Mucosa of descending colon (tissue), 3 donors: ENCODE measurements at regions not wholly inside any gene's neighbourhood (a gene's known extent, or its start where the extent isn't known, plus 50 kb on each side); places are given as distances from the start of the nearest gene placed in this dataset.

ENCODE experiments used
- ATAC-seq: fragments of 200-7000 bp; cut with Tn5 transposase; one replicate; pipeline ENCODE4 v1.9.1; 2020; ENCODE audit warnings: mild to moderate bottlenecking, moderate library complexity
- DNase-seq, 3 donors: peaks; one replicate each; pipeline ENCODE4 v3.0.0-alpha.2; 2020
- H3K36me3 ChIP-seq: fragments of 200-600 bp; one replicate; pipeline ENCODE4 v1.8.0; 2021; ENCODE audit warnings: low read depth, mild to moderate bottlenecking
- H3K4me1 ChIP-seq: fragments of 200-600 bp; one replicate; pipeline ENCODE4 v1.8.0; 2021; ENCODE audit warnings: low read depth, mild to moderate bottlenecking
- H3K4me3 ChIP-seq: fragments of 200-600 bp; one replicate; pipeline ENCODE4 v1.8.0; 2021; ENCODE audit warnings: mild to moderate bottlenecking
- H3K9me3 ChIP-seq: fragments of 200-600 bp; one replicate; pipeline ENCODE4 v1.8.0; 2021; ENCODE audit warnings: mild to moderate bottlenecking
- intact Hi-C, 2 donors: fragments of 100-400 bp; cut with DNase I in 1 of 2; cut with micrococcal nuclease in 1 of 2; formaldehyde crosslinking; loops; one replicate each; pipeline versions ENCODE4 v1.11.0 to v1.11.1; 2022; cut with DNase I, micrococcal nuclease
- TF ChIP-seq, protein P1 (sequence below): fragments of 200-600 bp; IDR thresholded peaks from one replicate; pipeline ENCODE4 v1.8.0; 2022; ENCODE audit warnings: antibody characterized with exemption, mild to moderate bottlenecking
- donor health status: DM: no; HTN: no; CAD: no; lungs with moderate emphysema.
- donor health status: DM: no; HTN: no; CAD: no.
- donor health status: DM: no; HTN: yes; CAD: no.

DNA sequence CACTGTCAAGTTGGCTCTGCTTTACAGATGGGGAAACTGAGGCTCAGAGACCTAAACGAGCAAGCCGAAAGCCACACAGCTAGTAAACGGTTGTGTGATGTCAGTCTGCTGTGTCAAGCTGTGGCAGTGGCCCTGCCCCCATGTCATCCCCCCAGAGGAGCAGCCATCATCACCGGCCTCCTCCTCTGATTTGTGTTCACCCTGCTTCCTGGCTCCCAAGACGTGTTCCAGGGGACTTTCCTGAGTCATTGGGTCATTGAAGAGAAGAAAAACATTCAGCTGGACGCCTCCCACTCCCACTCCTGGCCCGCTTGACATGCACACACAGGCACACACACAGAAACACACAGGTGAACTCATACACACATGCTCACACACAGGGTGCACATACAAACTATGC is 54.0 kb upstream of the CIBAR2 start:
- intact Hi-C loops = no loop called here
- TF ChIP-seq, protein P1, sequence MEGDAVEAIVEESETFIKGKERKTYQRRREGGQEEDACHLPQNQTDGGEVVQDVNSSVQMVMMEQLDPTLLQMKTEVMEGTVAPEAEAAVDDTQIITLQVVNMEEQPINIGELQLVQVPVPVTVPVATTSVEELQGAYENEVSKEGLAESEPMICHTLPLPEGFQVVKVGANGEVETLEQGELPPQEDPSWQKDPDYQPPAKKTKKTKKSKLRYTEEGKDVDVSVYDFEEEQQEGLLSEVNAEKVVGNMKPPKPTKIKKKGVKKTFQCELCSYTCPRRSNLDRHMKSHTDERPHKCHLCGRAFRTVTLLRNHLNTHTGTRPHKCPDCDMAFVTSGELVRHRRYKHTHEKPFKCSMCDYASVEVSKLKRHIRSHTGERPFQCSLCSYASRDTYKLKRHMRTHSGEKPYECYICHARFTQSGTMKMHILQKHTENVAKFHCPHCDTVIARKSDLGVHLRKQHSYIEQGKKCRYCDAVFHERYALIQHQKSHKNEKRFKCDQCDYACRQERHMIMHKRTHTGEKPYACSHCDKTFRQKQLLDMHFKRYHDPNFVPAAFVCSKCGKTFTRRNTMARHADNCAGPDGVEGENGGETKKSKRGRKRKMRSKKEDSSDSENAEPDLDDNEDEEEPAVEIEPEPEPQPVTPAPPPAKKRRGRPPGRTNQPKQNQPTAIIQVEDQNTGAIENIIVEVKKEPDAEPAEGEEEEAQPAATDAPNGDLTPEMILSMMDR = no peak
- H3K4me1 ChIP-seq = peaks cover 6% of the 10 kb centered on the region
- no peaks in the 10 kb centered on the region for H3K36me3 ChIP-seq
- ATAC-seq (no peak), DNase-seq (peak in 1 of 3 donors; percentile 13)
- no peaks in the 10 kb centered on the region for H3K9me3 ChIP-seq
- no peak overlapping the region for H3K4me3 ChIP-seq

DNA sequence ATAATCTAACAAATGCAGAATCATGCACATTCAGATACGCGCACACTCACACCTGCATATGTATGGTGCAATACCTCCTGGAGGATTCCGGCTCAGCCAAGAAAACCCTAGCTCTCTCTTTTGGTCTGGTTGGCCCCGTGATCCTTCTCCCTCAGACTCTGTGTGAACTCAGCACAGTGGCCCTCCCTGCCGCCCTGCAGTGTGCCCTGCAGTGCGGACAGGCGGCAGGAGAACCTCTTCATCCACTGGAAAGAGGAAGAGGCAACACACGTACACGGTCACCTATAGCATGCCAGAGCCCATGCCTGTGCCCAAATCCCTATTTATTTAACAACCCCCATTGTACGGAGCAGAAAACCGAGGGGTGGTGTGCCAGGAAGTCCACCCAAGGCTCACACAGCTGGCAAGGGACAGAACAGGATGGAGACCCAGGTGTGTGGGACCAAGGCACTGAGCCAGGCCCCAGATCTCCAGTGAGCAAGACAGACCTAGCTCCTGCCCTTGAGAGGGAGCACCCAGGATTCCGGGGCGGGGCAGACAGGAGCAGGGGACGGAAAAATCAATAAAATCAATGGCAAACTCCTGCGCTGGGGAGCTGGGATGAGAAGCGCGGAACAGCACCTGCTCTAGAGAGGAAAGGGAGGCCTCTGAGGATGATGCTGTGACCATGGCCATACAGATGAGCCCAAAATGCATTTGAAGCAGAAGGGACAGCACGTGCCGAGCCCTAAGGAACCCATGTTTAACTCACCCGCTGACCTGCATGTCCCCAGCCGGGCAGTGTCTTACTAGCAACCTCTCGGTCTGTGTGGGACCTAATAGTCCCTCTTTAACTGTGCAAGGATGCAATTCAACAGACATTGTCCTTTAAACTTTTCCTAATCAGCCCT is 54.7 kb upstream of the CIBAR2 start:
- no peak for ATAC-seq
- peak in 1 of 3 donors; percentile 31 for DNase-seq
- intact Hi-C loops = no loop called here
- no peaks in the 10 kb centered on the region for H3K36me3 ChIP-seq
- no peak overlapping the region for H3K4me3 ChIP-seq
- H3K4me1 ChIP-seq = peaks cover 6% of the 10 kb centered on the region
- no peaks in the 10 kb centered on the region for H3K9me3 ChIP-seq
- TF ChIP-seq, protein P1 = no peak

DNA sequence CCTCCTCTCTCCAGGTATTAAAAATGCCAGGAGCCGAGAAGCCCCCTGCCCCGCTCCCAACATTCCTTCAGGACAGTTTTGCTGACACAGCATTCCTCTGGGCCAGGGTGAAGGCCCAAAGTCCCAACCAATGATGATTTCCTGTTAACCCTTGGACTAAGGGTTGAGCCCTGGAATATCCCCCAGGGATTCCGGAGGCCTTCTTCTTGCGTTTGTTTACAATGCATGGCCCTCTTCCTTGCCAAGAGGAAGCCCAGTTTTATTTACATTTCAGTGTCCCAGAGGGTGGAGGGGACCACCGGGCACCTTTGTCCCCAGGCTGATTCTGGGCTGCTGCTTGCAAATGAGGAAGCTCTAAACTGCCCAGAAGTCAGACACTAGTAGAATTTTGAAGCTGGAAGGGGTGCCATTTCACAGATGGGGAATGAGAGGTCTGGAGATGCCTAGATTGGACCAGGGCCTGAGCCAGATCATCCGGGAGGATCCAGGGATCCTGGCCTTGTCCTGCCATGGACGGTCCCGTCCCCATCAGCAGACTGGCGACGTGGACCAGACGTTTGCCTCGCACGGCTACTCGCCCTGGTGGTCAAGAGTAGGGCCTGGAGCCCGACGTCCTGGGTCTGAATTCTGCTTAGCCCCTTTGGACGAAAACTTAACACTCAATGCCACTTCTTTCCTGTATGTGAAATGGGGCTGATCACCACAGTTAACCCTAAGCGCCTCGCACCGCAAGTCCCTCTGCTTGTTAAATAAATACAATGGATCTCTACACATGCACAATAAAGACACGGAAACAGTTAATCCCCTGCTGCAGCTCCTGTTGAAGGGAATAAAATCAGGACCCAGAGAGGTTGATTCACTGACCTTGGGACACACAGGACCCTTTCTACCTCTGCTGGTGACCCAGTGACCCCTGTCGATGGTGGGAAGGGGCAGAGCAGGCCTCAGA is 55.6 kb upstream of the CIBAR2 start:
- H3K4me3 ChIP-seq = no peak overlapping the region
- no peaks in the 10 kb centered on the region for H3K36me3 ChIP-seq
- no peaks in the 10 kb centered on the region for H3K9me3 ChIP-seq
- TF ChIP-seq, protein P1 = no peak
- DNase-seq (peak in 1 of 3 donors; percentile 46), ATAC-seq (peak; percentile 45)
- intact Hi-C loops = no loop called here
- peaks cover 6% of the 10 kb centered on the region for H3K4me1 ChIP-seq

DNA sequence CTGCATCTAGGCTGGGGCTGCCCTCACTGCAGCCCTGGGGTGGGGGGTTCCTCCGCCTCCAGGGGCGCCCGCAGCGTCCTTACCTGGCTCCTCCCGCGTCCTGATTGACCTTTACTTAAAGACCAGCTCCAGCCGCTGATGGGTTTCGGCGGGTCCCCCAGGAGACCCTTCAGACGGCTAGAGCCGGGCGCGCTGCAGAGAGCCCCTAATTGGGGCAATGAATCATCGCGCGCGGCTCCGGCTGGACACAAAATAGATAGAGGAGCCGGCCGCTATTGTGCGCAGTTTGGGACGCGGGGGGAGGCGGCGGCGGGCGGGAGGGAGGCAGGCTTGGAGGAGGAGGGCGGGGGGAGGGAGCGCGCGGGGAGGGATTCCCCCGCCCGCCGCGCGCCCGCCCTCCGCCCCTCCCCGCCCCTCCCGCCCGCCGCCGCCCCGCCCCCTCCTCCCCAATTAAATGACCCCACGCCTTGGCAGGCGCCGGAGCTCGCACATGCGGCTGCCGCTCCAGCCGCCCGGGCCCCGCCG is 56.5 kb upstream of the CIBAR2 start:
- peak; percentile 45 to 59 (median 58) for DNase-seq
- ATAC-seq = no peak
- H3K9me3 ChIP-seq = no peaks in the 10 kb centered on the region
- TF ChIP-seq, protein P1 = no peak
- no peaks in the 10 kb centered on the region for H3K36me3 ChIP-seq
- no peak overlapping the region for H3K4me3 ChIP-seq
- H3K4me1 ChIP-seq = peaks cover 6% of the 10 kb centered on the region
- intact Hi-C loops = no loop called here

DNA sequence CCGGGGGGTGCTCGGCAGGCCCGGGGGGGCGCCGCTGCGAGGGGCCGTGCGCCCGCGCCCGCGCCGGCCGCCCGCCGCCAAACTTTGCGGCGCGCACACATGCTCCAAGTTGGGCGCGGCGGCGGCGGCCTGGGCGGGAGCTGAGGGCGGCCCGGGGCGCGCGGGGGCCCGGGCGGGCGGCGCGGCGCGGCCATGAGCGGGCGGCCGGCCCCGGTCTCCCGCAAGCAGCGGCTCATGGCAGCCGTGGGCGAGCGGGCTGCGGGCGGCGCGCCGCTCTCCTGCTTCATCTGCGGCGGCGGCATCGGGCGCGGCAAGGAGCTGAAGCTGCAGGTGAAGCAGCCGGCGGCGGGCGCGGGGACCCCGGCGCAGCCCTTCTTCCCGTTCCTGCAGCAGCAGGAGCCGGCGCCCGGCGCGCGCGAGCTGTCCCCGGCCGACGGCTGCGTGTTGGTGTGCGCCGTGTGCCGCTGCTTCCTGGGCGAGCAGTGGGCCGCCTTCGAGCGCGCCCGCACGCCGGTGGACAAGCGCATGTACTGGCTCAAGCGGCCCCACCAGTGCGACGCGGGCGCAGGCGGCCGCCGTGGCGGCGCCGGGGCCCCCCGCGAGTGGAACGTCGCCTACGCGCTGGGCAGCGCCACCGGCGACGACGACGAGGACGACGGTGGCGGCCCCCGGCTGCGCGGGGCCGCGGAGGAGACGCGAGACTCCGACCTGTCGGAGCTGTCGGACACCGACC is 57.2 kb upstream of the CIBAR2 start:
- ATAC-seq (no peak), DNase-seq (peak in 1 of 3 donors; percentile 34)
- H3K4me3 ChIP-seq = no peak overlapping the region
- TF ChIP-seq, protein P1 = no peak
- H3K36me3 ChIP-seq = no peaks in the 10 kb centered on the region
- peaks cover 6% of the 10 kb centered on the region for H3K4me1 ChIP-seq
- no peaks in the 10 kb centered on the region for H3K9me3 ChIP-seq
- intact Hi-C loops = no loop called here
